Vagina (tissue), 2 donors: ENCODE measurements at regions not wholly inside any gene's neighbourhood (a gene's known extent, or its start where the extent isn't known, plus 50 kb on each side); places are given as distances from the start of the nearest gene placed in this dataset.

Source experiments
- POLR2A ChIP-seq, 2 donors: fragments of 450-650 bp; IDR thresholded peaks; one replicate each; pipeline ENCODE4 v1.6.1; 2017; ENCODE audit warnings: antibody characterized with exemption in 2 of 2, mild to moderate bottlenecking in 2 of 2, moderate library complexity in 2 of 2
- POLR2AphosphoS5 ChIP-seq, 2 donors: sonication (generic); formaldehyde crosslinking; IDR thresholded peaks; one replicate each; pipeline ENCODE4 v1.9.0; 2017; ENCODE audit warnings: antibody characterized with exemption in 2 of 2, mild to moderate bottlenecking in 2 of 2, low read depth in 1 of 2; ENCODE audit not compliant: insufficient read depth in 1 of 2
- TF ChIP-seq, protein P1 (sequence below), 3 experiments: fragments of 450-650 bp in 2 of 3; fragments of 200-600 bp in 1 of 3; sonication (generic) in 1 of 3; IDR thresholded peaks; one replicate each; pipeline ENCODE4 v1.5.1; 2017 to 2019; ENCODE audit warnings: antibody characterized with exemption in 3 of 3, mild to moderate bottlenecking in 2 of 3, moderate library complexity in 2 of 3

DNA sequence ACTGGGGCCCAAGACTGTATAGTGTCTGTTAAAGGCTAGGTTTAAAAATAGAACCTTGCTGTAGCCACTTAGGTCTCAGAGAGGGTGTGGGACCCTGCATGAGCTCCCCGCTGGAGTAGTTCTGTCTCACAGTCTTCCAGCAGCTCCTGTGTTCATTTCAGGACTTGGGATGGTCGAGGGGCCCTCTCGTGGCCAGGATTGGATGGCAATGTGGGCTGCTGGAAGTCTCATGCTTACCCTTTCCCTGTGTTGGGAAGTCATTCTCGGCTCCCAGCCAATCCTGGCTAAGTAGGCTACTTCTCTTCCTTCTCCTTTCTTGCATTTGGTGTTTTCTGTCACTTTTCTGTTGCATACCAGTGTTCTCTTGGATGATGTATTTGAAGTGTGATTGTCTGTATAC lies 284.0 kb upstream of the GCFC2 start:
- TF ChIP-seq POLR2AphosphoS5 (IDR thresholded peaks at IDR 0.05; ENCODE audit: insufficient read depth in 1 of 2, low read depth in 1 of 2) = no peak
- TF ChIP-seq, protein P1, sequence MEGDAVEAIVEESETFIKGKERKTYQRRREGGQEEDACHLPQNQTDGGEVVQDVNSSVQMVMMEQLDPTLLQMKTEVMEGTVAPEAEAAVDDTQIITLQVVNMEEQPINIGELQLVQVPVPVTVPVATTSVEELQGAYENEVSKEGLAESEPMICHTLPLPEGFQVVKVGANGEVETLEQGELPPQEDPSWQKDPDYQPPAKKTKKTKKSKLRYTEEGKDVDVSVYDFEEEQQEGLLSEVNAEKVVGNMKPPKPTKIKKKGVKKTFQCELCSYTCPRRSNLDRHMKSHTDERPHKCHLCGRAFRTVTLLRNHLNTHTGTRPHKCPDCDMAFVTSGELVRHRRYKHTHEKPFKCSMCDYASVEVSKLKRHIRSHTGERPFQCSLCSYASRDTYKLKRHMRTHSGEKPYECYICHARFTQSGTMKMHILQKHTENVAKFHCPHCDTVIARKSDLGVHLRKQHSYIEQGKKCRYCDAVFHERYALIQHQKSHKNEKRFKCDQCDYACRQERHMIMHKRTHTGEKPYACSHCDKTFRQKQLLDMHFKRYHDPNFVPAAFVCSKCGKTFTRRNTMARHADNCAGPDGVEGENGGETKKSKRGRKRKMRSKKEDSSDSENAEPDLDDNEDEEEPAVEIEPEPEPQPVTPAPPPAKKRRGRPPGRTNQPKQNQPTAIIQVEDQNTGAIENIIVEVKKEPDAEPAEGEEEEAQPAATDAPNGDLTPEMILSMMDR (IDR thresholded peaks at IDR 0.05) = no peak
- no peak for TF ChIP-seq POLR2A (IDR thresholded peaks at IDR 0.05)
